Peyer's patch (tissue), 4 donors: ENCODE measurements at regions not wholly inside any gene's neighbourhood (a gene's known extent, or its start where the extent isn't known, plus 50 kb on each side); places are given as distances from the start of the nearest gene placed in this dataset.

Experiments used
- POLR2A ChIP-seq, 2 donors: fragments of 450-650 bp; IDR thresholded peaks; one replicate each; pipeline ENCODE4 v1.5.1; 2017; ENCODE audit warnings: antibody characterized with exemption in 2 of 2, mild to moderate bottlenecking in 2 of 2, moderate library complexity in 2 of 2
- TF ChIP-seq, protein P1 (sequence below), 6 experiments: fragments of 450-650 bp in 4 of 6; fragments of 200-600 bp in 2 of 6; sonication (generic) in 1 of 6; IDR thresholded peaks; one replicate each; pipeline ENCODE4 v1.5.1; 2017 to 2019; ENCODE audit warnings: antibody characterized with exemption in 6 of 6, mild to moderate bottlenecking in 3 of 6, moderate library complexity in 1 of 6

DNA sequence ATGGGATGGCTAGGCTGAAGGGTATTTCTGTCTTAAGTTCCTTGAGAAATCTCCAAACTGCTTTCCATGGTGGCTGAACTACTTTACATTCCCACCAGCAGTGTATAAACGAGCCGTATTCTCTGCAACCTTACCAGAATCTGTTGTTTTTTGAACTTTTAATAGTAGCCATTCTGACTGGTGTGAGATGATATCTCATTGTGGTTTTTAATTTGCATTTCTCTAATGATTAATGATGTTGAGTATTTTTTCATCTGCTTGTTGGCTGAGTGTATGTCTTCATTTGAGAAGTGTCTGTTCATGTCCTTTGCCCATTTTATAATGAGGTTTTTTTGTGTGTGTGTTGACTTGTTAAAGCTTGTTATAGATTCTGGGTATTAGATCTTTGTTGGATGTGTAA lies 226.8 kb upstream of the IGFBP3 start:
- TF ChIP-seq, protein P1, sequence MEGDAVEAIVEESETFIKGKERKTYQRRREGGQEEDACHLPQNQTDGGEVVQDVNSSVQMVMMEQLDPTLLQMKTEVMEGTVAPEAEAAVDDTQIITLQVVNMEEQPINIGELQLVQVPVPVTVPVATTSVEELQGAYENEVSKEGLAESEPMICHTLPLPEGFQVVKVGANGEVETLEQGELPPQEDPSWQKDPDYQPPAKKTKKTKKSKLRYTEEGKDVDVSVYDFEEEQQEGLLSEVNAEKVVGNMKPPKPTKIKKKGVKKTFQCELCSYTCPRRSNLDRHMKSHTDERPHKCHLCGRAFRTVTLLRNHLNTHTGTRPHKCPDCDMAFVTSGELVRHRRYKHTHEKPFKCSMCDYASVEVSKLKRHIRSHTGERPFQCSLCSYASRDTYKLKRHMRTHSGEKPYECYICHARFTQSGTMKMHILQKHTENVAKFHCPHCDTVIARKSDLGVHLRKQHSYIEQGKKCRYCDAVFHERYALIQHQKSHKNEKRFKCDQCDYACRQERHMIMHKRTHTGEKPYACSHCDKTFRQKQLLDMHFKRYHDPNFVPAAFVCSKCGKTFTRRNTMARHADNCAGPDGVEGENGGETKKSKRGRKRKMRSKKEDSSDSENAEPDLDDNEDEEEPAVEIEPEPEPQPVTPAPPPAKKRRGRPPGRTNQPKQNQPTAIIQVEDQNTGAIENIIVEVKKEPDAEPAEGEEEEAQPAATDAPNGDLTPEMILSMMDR (IDR thresholded peaks at IDR 0.05), result no peak
- TF ChIP-seq POLR2A (IDR thresholded peaks at IDR 0.05), result no peak
